HepG2 (cell line): ENCODE measurements at regions not wholly inside any gene's neighbourhood (a gene's known extent, or its start where the extent isn't known, plus 50 kb on each side); places are given as distances from the start of the nearest gene placed in this dataset.

Source experiments
- ATAC-seq: fragments of 200-7000 bp; cut with Tn5 transposase; 3 replicates; pipeline ENCODE4 v1.9.1; 2020; ENCODE audit warnings: mild to moderate bottlenecking, moderate library complexity
- BruUV-seq: library from RNA; stranded (reverse); fragments of 400-500 nt; replicated peaks from 2 replicates; lab custom pipeline; 2021; lab: Mats Ljungman, UMichigan
- CTCF ChIA-PET: fragments of 300-600 bp; formaldehyde crosslinking; extraction: SDS; loops from one replicate; lab custom pipeline; 2021; ENCODE audit warnings: low total read pairs, inconsistent platforms, low intra/inter-chr PET ratio; lab: Yijun Ruan, JAX
- POLR2A ChIA-PET: fragments of 350-600 bp; sonication (Branson Sonifier 250); formaldehyde crosslinking; loops from one replicate; lab custom pipeline; 2020; ENCODE audit warnings: antibody characterized with exemption, inconsistent platforms; lab: Yijun Ruan, JAX
- DNase-seq: peaks from one replicate; pipeline ENCODE4 v3.0.0-alpha.2; 2015; ENCODE audit warnings: low spot score
- FAIRE-seq: peaks from 3 replicates; lab custom pipeline; 2011; peaks lifted over from hg19 to GRCh38; lab: Jason Lieb, UNC
- H2AFZ ChIP-seq: one replicate; pipeline ENCODE4 v1.6.1; 2011; ENCODE audit warnings: low read length, inconsistent platforms
- H3K27ac ChIP-seq: fragments of 300-600 bp; 3 replicates; pipeline ENCODE4 v1.8.0; 2011; ENCODE audit warnings: mixed run types, mild to moderate bottlenecking, mixed read lengths, low read length, inconsistent platforms; ENCODE audit not compliant: insufficient read depth; ENCODE audit errors: extremely low read length
- H3K27me3 ChIP-seq, 2 experiments: fragments of 200-600 bp in 1 of 2; 2 replicates in 1 of 2; 3 replicates in 1 of 2; pipeline versions ENCODE4 v1.6.0 to v1.8.0; 2011; ENCODE audit warnings: low read length in 2 of 2, mild to moderate bottlenecking in 2 of 2, moderate library complexity in 2 of 2, inconsistent platforms in 1 of 2; ENCODE audit not compliant: insufficient read depth in 2 of 2, control insufficient read depth in 1 of 2
- H3K36me3 ChIP-seq, 2 experiments: fragments of 200-600 bp in 1 of 2; replicated peaks in 1 of 2; 2 replicates in 1 of 2; 3 replicates in 1 of 2; pipeline versions ENCODE4 v1.5.1 to v1.8.0; 2011; ENCODE audit warnings: low read length in 2 of 2, inconsistent platforms in 1 of 2; ENCODE audit not compliant: insufficient read depth in 2 of 2, control insufficient read depth in 1 of 2
- H3K4me1 ChIP-seq: 2 replicates; pipeline ENCODE4 v1.5.1; 2012; ENCODE audit warnings: low read length, inconsistent platforms; ENCODE audit not compliant: insufficient read depth
- H3K4me2 ChIP-seq: 2 replicates; pipeline ENCODE4 v1.6.0; 2011; ENCODE audit warnings: low read depth, low read length, inconsistent platforms
- H3K4me3 ChIP-seq, 3 experiments: fragments of 200-600 bp in 1 of 3; sonication (generic), shearing (Covaris generic) in 1 of 3; replicated peaks in 1 of 3; 2 replicates each; pipeline ENCODE4 v1.5.1; 2011 to 2016; ENCODE audit warnings: low read length in 3 of 3, inconsistent platforms in 2 of 3, low read depth in 2 of 3, mild to moderate bottlenecking in 2 of 3, control low read depth in 1 of 3, mixed read lengths in 1 of 3; ENCODE audit not compliant: insufficient read depth in 1 of 3
- H3K79me2 ChIP-seq: one replicate; pipeline ENCODE4 v1.6.1; 2011; ENCODE audit warnings: low read length, inconsistent platforms; ENCODE audit not compliant: insufficient read depth
- H3K9ac ChIP-seq: 2 replicates; pipeline ENCODE4 v1.6.0; 2011; ENCODE audit warnings: mild to moderate bottlenecking, low read depth, low read length, inconsistent platforms; ENCODE audit not compliant: insufficient read depth
- H3K9me3 ChIP-seq: 2 replicates; pipeline ENCODE4 v1.5.1; 2012; ENCODE audit warnings: mild to moderate bottlenecking, low read length
- H4K20me1 ChIP-seq: 2 replicates; pipeline ENCODE4 v1.6.0; 2011; ENCODE audit warnings: inconsistent platforms, mild to moderate bottlenecking, low read length, moderate library complexity; ENCODE audit not compliant: insufficient read depth
- CENPX ChIP-seq: sonication (generic); formaldehyde crosslinking; IDR thresholded peaks from 2 replicates; pipeline ENCODE4 v1.9.0; 2021; ENCODE audit warnings: mild to moderate bottlenecking, missing genetic modification reagents, moderate library complexity
- ELF4 ChIP-seq: sonication (generic); formaldehyde crosslinking; IDR thresholded peaks from 2 replicates; pipeline ENCODE4 v1.5.0; 2020; ENCODE audit warnings: missing genetic modification reagents, mild to moderate bottlenecking, moderate library complexity, borderline replicate concordance
- JUNB ChIP-seq: sonication (generic); formaldehyde crosslinking; IDR thresholded peaks from 2 replicates; pipeline ENCODE4 v1.8.0; 2022; ENCODE audit warnings: missing genetic modification reagents, mild to moderate bottlenecking, borderline replicate concordance
- NR2C2 ChIP-seq: sonication (generic); formaldehyde crosslinking; IDR thresholded peaks from 2 replicates; pipeline ENCODE4 v1.4.0; 2020; ENCODE audit warnings: missing genetic modification reagents, mild to moderate bottlenecking, moderate library complexity, borderline replicate concordance
- SMYD3 ChIP-seq: sonication (generic); formaldehyde crosslinking; IDR thresholded peaks from 2 replicates; pipeline ENCODE4 v1.8.1; 2023; ENCODE audit warnings: mild to moderate bottlenecking, missing genetic modification reagents
- UBTF ChIP-seq: sonication (generic); formaldehyde crosslinking; IDR thresholded peaks from 2 replicates; pipeline ENCODE4 v1.4.0; 2020; ENCODE audit warnings: mild to moderate bottlenecking, missing genetic modification reagents
- ZNF343 ChIP-seq: sonication (generic); formaldehyde crosslinking; IDR thresholded peaks from 2 replicates; pipeline ENCODE4 v1.4.0; 2020; ENCODE audit warnings: mild to moderate bottlenecking, missing genetic modification reagents
- ZNF530 ChIP-seq: sonication (generic); formaldehyde crosslinking; IDR thresholded peaks from 2 replicates; pipeline ENCODE4 v1.5.0; 2020; ENCODE audit warnings: low read depth, mild to moderate bottlenecking, missing genetic modification reagents
- ZNF547 ChIP-seq: sonication (generic); formaldehyde crosslinking; IDR thresholded peaks from 2 replicates; pipeline ENCODE4 v1.5.1; 2020; ENCODE audit warnings: mild to moderate bottlenecking, missing genetic modification reagents
- ZNF639 ChIP-seq: conservative IDR thresholded peaks from 2 replicates; pipeline ENCODE4 v1.6.1; 2018; ENCODE audit warnings: missing genetic modification reagents
- WGBS: methylation state at CpG from one replicate; pipeline ENCODE4 v1.1.6; 2017; ENCODE audit warnings: low lambda C conversion rate; 5-methylcytosine and 5-hydroxymethylcytosine counted together
- in situ Hi-C: cut with HindIII; loops from 2 replicates; pipeline ENCODE4 v1.10.0; 2017; ENCODE audit warnings: low pct_unique_long_range_greater_than_20kb; ENCODE audit not compliant: extremely low pct_ligation_motif_present
- intact Hi-C: fragments of 100-400 bp; cut with micrococcal nuclease; formaldehyde crosslinking; loops from one replicate; pipeline ENCODE4 v1.10.0; 2022; ENCODE audit not compliant: unreplicated experiment

DNA sequence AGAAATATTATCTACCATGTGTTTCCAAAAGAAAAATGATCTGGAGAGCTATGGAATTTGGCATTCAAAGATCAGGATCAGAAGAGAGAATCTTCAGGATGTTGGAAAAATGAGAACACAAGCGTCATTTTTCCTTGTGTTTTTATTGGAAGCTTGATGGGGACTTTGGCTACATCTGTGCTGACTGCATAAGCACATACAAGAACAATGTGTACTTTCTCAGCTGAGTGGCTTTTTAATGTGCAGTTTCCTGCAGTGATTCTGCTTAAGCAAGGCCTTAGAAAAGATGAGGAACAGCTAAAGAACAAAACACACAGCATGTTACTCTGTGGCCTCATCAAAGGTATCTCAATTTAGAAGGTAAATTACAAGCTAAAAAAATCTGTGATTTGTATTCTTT, 1039.9 kb downstream of the GLUD2 start:
- TF ChIP-seq UBTF (CRISPR knock-in tag), result no peak
- no peak for TF ChIP-seq ZNF530
- TF ChIP-seq SMYD3 (CRISPR knock-in tag), result no peak
- TF ChIP-seq ZNF343 (CRISPR knock-in tag), result no peak
- TF ChIP-seq ZNF547, result no peak
- TF ChIP-seq CENPX (CRISPR knock-in tag), result no peak
- no peak for TF ChIP-seq ELF4 (CRISPR knock-in tag)
- no peak for TF ChIP-seq ZNF639 (CRISPR knock-in tag)
- TF ChIP-seq NR2C2, result no peak
- TF ChIP-seq JUNB (CRISPR knock-in tag), result no peak
- FAIRE-seq (no peak), DNase-seq (no peak), ATAC-seq (no peak)
- in situ Hi-C loops, result no loop called here
- Histone ChIP-seq H3K4me2 (no peak overlapping the region), H4K20me1 (no peaks in the 10 kb centered on the region), H3K9ac (no peak overlapping the region), H3K9me3 (no peaks in the 10 kb centered on the region), H3K36me3 (no peaks in the 10 kb centered on the region), H3K4me1 (no peaks in the 10 kb centered on the region), H3K4me3 (no peak overlapping the region), H3K27ac (no peak overlapping the region), H3K79me2 (no peaks in the 10 kb centered on the region), H3K27me3 (no peaks in the 10 kb centered on the region), H2AFZ (no peak overlapping the region)
- ChIA-PET CTCF (no interaction called here), POLR2A (no interaction called here)
- BruUV-seq, result no TSS peak
- intact Hi-C loops, result no loop called here
- 0% methylated on average over 1 of the region's 1 CpG for WGBS
